CD4-positive, alpha-beta memory T cell (primary cell): ENCODE measurements at regions not wholly inside any gene's neighbourhood (a gene's known extent, or its start where the extent isn't known, plus 50 kb on each side); places are given as distances from the start of the nearest gene placed in this dataset.

Experiments
- CTCF ChIA-PET: fragments of 350-600 bp; sonication (Branson Sonifier 250); formaldehyde crosslinking; loops from one replicate; lab custom pipeline; 2021; ENCODE audit warnings: inconsistent platforms; ENCODE audit not compliant: partially characterized antibody; lab: Charles Lee
- POLR2A ChIA-PET: fragments of 350-600 bp; sonication (Branson Sonifier 250); formaldehyde crosslinking; loops from one replicate; lab custom pipeline; 2021; ENCODE audit not compliant: partially characterized antibody; lab: Charles Lee
- DNase-seq, 5 donors: peaks; one replicate each; pipeline versions ENCODE4 v3.0.0 to v3.0.0-alpha.2; 2020 to 2022; ENCODE audit warnings: mixed read lengths in 1 of 5
- H3K27ac ChIP-seq: one replicate; pipeline ENCODE4 v1.7.0; 2013; ENCODE audit warnings: low read depth, low read length
- H3K27me3 ChIP-seq: 2 replicates; pipeline ENCODE4 v1.7.0; 2013; ENCODE audit warnings: mild to moderate bottlenecking, low read length, moderate library complexity; ENCODE audit not compliant: insufficient read depth
- H3K36me3 ChIP-seq: 2 replicates; pipeline ENCODE4 v1.7.0; 2013; ENCODE audit warnings: mild to moderate bottlenecking, low read length, moderate library complexity; ENCODE audit not compliant: insufficient read depth
- H3K4me1 ChIP-seq: 2 replicates; pipeline ENCODE4 v1.7.0; 2013; ENCODE audit warnings: mild to moderate bottlenecking, low read length, moderate library complexity; ENCODE audit not compliant: insufficient read depth
- H3K4me3 ChIP-seq, 2 donors: one replicate each; pipeline ENCODE4 v1.7.0; 2013; ENCODE audit warnings: low read length in 2 of 2, mild to moderate bottlenecking in 1 of 2
- H3K9me3 ChIP-seq, 2 donors: one replicate each; pipeline ENCODE4 v1.7.0; 2013; ENCODE audit warnings: low read length in 2 of 2, control low read depth in 1 of 2; ENCODE audit not compliant: control insufficient read depth in 1 of 2
- H3K27ac Mint-ChIP-seq, 7 donors: one replicate each; pipeline ENCODE4 v1.8.0; 2020 to 2021; ENCODE audit warnings: mixed read lengths in 7 of 7, mild to moderate bottlenecking in 6 of 7, inconsistent platforms in 3 of 7, moderate library complexity in 3 of 7
- H3K27me3 Mint-ChIP-seq, 2 donors: one replicate each; pipeline ENCODE4 v1.8.0; 2020 to 2021; ENCODE audit warnings: mixed read lengths in 2 of 2
- H3K36me3 Mint-ChIP-seq, 2 donors: one replicate each; pipeline ENCODE4 v1.8.0; 2020 to 2021; ENCODE audit warnings: mixed read lengths in 2 of 2, inconsistent platforms in 1 of 2, mild to moderate bottlenecking in 1 of 2
- H3K4me1 Mint-ChIP-seq, 4 donors: one replicate each; pipeline ENCODE4 v1.8.0; 2020 to 2021; ENCODE audit warnings: mixed read lengths in 4 of 4, mild to moderate bottlenecking in 1 of 4
- H3K4me3 Mint-ChIP-seq, 8 donors: one replicate each; pipeline ENCODE4 v1.8.0; 2020 to 2021; ENCODE audit warnings: mixed read lengths in 8 of 8, mild to moderate bottlenecking in 7 of 8, moderate library complexity in 6 of 8, inconsistent platforms in 3 of 8
- H3K9me3 Mint-ChIP-seq, 8 donors: one replicate each; pipeline ENCODE4 v1.8.0; 2020 to 2021; ENCODE audit warnings: mixed read lengths in 8 of 8, mild to moderate bottlenecking in 5 of 8, inconsistent platforms in 3 of 8, moderate library complexity in 1 of 8
- intact Hi-C: fragments of 100-400 bp; cut with micrococcal nuclease; formaldehyde crosslinking; loops from one replicate; pipeline ENCODE4 v1.15.1; 2023

GRCh38 chr2:14565666-14566065 is 66.9 kb upstream of the LRATD1 start:
- CTCF ChIA-PET: no interaction called here
- H3K27me3 Mint-ChIP-seq: no peaks in the 10 kb centered on the region
- no peaks in the 10 kb centered on the region for H3K36me3 ChIP-seq
- no peak overlapping the region for H3K4me3 ChIP-seq
- no peak overlapping the region for H3K27ac Mint-ChIP-seq
- POLR2A ChIA-PET: no interaction called here
- no peaks in the 10 kb centered on the region for H3K27me3 ChIP-seq
- H3K27ac ChIP-seq: no peak overlapping the region
- H3K36me3 Mint-ChIP-seq: no peaks in the 10 kb centered on the region
- no peak overlapping the region for H3K4me3 Mint-ChIP-seq
- intact Hi-C loops: no loop called here
- H3K4me1 ChIP-seq: no peaks in the 10 kb centered on the region
- no peak for DNase-seq
- H3K9me3 Mint-ChIP-seq: peaks cover 0 to 4% (median 0%) of the 10 kb centered on the region in 8 donors
- H3K9me3 ChIP-seq: no peaks in the 10 kb centered on the region
- H3K4me1 Mint-ChIP-seq: no peaks in the 10 kb centered on the region

- Mint-ChIP-seq H3K4me3 (no peak overlapping the region), H3K36me3 (no peaks in the 10 kb centered on the region), H3K9me3 (peaks cover 0 to 4% (median 0%) of the 10 kb centered on the region in 8 donors), H3K4me1 (no peaks in the 10 kb centered on the region), H3K27ac (no peak overlapping the region), H3K27me3 (no peaks in the 10 kb centered on the region)
- DNase-seq: no peak
- H3K4me3 ChIP-seq: no peak overlapping the region
- H3K36me3 ChIP-seq: no peaks in the 10 kb centered on the region
- CTCF ChIA-PET: no interaction called here
- H3K27me3 ChIP-seq: no peaks in the 10 kb centered on the region
- intact Hi-C loops: no loop called here
- POLR2A ChIA-PET: no interaction called here
- no peaks in the 10 kb centered on the region for H3K9me3 ChIP-seq
- no peak overlapping the region for H3K27ac ChIP-seq
- H3K4me1 ChIP-seq: no peaks in the 10 kb centered on the region
Observed at GRCh38 chr2:14567561-14567960, 65.0 kb upstream of the LRATD1 start.

GRCh38 chr2:14569294-14569693 is 63.2 kb upstream of the LRATD1 start:
- H3K4me3 ChIP-seq: no peak overlapping the region
- H3K36me3 ChIP-seq: no peaks in the 10 kb centered on the region
- H3K9me3 Mint-ChIP-seq: peaks cover 0 to 4% (median 0%) of the 10 kb centered on the region in 8 donors
- ChIA-PET POLR2A (no interaction called here), CTCF (no interaction called here)
- H3K4me3 Mint-ChIP-seq: no peak overlapping the region
- intact Hi-C loops: no loop called here
- H3K9me3 ChIP-seq: no peaks in the 10 kb centered on the region
- H3K27me3 Mint-ChIP-seq: no peaks in the 10 kb centered on the region
- no peak overlapping the region for H3K27ac ChIP-seq
- no peaks in the 10 kb centered on the region for H3K36me3 Mint-ChIP-seq
- no peaks in the 10 kb centered on the region for H3K4me1 ChIP-seq
- H3K4me1 Mint-ChIP-seq: no peaks in the 10 kb centered on the region
- H3K27ac Mint-ChIP-seq: no peak overlapping the region
- no peaks in the 10 kb centered on the region for H3K27me3 ChIP-seq
- DNase-seq: no peak

GRCh38 chr2:14572633-14573032 is 59.9 kb upstream of the LRATD1 start:
- no peaks in the 10 kb centered on the region for H3K4me1 Mint-ChIP-seq
- no peaks in the 10 kb centered on the region for H3K36me3 Mint-ChIP-seq
- Histone ChIP-seq H3K27ac (no peak overlapping the region), H3K36me3 (no peaks in the 10 kb centered on the region), H3K4me1 (no peaks in the 10 kb centered on the region), H3K27me3 (no peaks in the 10 kb centered on the region), H3K9me3 (no peaks in the 10 kb centered on the region), H3K4me3 (no peak overlapping the region)
- H3K9me3 Mint-ChIP-seq: peaks cover 0 to 2% (median 0%) of the 10 kb centered on the region in 8 donors
- intact Hi-C loops: no loop called here
- ChIA-PET POLR2A (no interaction called here), CTCF (no interaction called here)
- no peak for DNase-seq
- H3K27me3 Mint-ChIP-seq: peaks cover 0 to 2% of the 10 kb centered on the region in 2 donors
- no peak overlapping the region for H3K4me3 Mint-ChIP-seq
- H3K27ac Mint-ChIP-seq: no peak overlapping the region

- H3K27ac ChIP-seq: no peak overlapping the region
- H3K4me3 ChIP-seq: no peak overlapping the region
- Mint-ChIP-seq H3K4me3 (no peak overlapping the region), H3K36me3 (no peaks in the 10 kb centered on the region), H3K9me3 (peaks cover 0 to 2% (median 0%) of the 10 kb centered on the region in 8 donors), H3K27me3 (peaks cover 0 to 2% of the 10 kb centered on the region in 2 donors), H3K4me1 (no peaks in the 10 kb centered on the region), H3K27ac (no peak overlapping the region)
- intact Hi-C loops: no loop called here
- ChIA-PET CTCF (no interaction called here), POLR2A (no interaction called here)
- DNase-seq: no peak
- H3K27me3 ChIP-seq: no peaks in the 10 kb centered on the region
- H3K9me3 ChIP-seq: no peaks in the 10 kb centered on the region
- H3K4me1 ChIP-seq: no peaks in the 10 kb centered on the region
- H3K36me3 ChIP-seq: no peaks in the 10 kb centered on the region
Observed at GRCh38 chr2:14577843-14578242, 54.7 kb upstream of the LRATD1 start.
